ENCODE measurements at regions not wholly inside any gene's neighbourhood (a gene's known extent, or its start where the extent isn't known, plus 50 kb on each side); places are given as distances from the start of the nearest gene placed in this dataset.
"Not testable (repeated sequence)": the region's sequence is repeated elsewhere in the genome, so short reads cannot be mapped to it uniquely, and the experiment has no call there.

DNA sequence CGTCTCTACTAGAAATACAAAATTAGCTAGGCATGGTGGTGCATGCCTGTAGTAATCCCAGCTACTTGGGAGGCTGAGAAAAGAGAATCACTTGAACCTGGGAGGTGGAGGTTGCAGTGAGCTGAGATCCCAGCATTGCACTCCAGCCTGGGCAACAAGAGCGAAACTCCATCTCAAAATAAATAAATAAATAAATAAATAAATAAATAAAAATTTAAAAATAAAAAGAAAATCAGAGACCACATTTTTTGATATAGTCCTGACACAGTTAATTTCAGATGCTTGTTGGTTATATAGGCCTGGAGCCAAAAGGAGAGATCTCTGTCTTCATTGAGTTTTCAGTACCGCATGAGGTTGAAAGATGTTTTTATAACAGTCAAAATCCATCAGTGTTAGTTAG, 388.3 kb downstream of the PRELID2 start:
- not testable (repeated sequence) for H3K27me3 Mint-ChIP-seq (ENCODE audit: insufficient read depth, low read depth, poor library complexity)

DNA sequence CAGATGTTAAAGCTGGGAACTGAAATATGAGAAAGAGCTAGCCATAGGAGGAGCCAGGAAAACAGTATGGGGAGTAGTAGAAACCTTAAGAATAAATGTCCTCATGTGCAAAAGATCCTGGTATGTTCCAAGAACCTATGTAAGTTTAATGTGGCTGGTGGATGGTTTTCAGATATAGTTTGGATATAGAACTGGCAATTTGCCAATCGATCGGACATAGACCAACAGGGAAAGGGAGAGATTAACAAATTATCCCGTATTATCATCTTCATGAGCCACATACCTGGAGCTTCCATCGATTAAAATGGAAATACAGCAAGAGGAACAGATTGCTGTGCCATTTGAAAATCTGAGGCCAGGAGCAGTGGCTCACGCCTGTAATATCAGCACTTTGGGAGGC, 388.7 kb downstream of the PRELID2 start:
- peaks cover 3% of the 10 kb centered on the region for H3K27me3 Mint-ChIP-seq (ENCODE audit: insufficient read depth, low read depth, poor library complexity)
- Histone ChIP-seq H3K27me3 (ENCODE audit: insufficient read depth) (no peaks in the 10 kb centered on the region), H3K9me2 (ENCODE audit: insufficient read depth) (0 out of 2 replicates have a peak, but pooled peaks cover 2% of the 10 kb centered on the region), H2AFZ (no peak overlapping the region), H3F3A (replicated peaks; ENCODE audit: low read depth) (no peaks in the 10 kb centered on the region), H3K79me2 (replicated peaks; ENCODE audit: insufficient read depth) (no peaks in the 10 kb centered on the region), H3K36me3 (ENCODE audit: insufficient read depth) (no peaks in the 10 kb centered on the region), H3K4me3 (no peak overlapping the region), H3K4me2 (no peak overlapping the region), H4K20me1 (replicated peaks; ENCODE audit: insufficient read depth) (no peaks in the 10 kb centered on the region), H3K4me1 (ENCODE audit: insufficient read depth) (peaks cover 4% of the 10 kb centered on the region; the same call in 1 of the 2 replicates), H3K27ac (ENCODE audit: low read depth) (no peak overlapping the region)
- H3K27ac Mint-ChIP-seq: no peak overlapping the region
- H3K9me3 Mint-ChIP-seq: no peaks in the 10 kb centered on the region; the same call in 2 of the 3 replicates
- no peaks in the 10 kb centered on the region; the same call in 2 of the 3 replicates for H3K4me1 Mint-ChIP-seq
- ATAC-seq (no peak), DNase-seq (ENCODE audit: low spot score) (no peak)
- H3K4me3 Mint-ChIP-seq: no peak overlapping the region
- H3K36me3 Mint-ChIP-seq (ENCODE audit: low read depth): no peaks in the 10 kb centered on the region
- no peak for TF ChIP-seq NANOG (IDR thresholded peaks at IDR 0.05; ENCODE audit: borderline replicate concordance)
- TF ChIP-seq STAT1 (IDR thresholded peaks at IDR 0.05; ENCODE audit: unreplicated experiment): no peak
- TF ChIP-seq, protein P1, sequence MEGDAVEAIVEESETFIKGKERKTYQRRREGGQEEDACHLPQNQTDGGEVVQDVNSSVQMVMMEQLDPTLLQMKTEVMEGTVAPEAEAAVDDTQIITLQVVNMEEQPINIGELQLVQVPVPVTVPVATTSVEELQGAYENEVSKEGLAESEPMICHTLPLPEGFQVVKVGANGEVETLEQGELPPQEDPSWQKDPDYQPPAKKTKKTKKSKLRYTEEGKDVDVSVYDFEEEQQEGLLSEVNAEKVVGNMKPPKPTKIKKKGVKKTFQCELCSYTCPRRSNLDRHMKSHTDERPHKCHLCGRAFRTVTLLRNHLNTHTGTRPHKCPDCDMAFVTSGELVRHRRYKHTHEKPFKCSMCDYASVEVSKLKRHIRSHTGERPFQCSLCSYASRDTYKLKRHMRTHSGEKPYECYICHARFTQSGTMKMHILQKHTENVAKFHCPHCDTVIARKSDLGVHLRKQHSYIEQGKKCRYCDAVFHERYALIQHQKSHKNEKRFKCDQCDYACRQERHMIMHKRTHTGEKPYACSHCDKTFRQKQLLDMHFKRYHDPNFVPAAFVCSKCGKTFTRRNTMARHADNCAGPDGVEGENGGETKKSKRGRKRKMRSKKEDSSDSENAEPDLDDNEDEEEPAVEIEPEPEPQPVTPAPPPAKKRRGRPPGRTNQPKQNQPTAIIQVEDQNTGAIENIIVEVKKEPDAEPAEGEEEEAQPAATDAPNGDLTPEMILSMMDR (conservative IDR thresholded peaks at IDR 0.05; ENCODE audit: low read depth in 2 of 2): no peak
- no peak for TF ChIP-seq EZH2 (IDR thresholded peaks at IDR 0.05; ENCODE audit: low read depth, unreplicated experiment)
- no peak for TF ChIP-seq ZNF331 (CRISPR knock-in tag; IDR thresholded peaks at IDR 0.05; ENCODE audit: low read depth)
- TF ChIP-seq, protein P2, sequence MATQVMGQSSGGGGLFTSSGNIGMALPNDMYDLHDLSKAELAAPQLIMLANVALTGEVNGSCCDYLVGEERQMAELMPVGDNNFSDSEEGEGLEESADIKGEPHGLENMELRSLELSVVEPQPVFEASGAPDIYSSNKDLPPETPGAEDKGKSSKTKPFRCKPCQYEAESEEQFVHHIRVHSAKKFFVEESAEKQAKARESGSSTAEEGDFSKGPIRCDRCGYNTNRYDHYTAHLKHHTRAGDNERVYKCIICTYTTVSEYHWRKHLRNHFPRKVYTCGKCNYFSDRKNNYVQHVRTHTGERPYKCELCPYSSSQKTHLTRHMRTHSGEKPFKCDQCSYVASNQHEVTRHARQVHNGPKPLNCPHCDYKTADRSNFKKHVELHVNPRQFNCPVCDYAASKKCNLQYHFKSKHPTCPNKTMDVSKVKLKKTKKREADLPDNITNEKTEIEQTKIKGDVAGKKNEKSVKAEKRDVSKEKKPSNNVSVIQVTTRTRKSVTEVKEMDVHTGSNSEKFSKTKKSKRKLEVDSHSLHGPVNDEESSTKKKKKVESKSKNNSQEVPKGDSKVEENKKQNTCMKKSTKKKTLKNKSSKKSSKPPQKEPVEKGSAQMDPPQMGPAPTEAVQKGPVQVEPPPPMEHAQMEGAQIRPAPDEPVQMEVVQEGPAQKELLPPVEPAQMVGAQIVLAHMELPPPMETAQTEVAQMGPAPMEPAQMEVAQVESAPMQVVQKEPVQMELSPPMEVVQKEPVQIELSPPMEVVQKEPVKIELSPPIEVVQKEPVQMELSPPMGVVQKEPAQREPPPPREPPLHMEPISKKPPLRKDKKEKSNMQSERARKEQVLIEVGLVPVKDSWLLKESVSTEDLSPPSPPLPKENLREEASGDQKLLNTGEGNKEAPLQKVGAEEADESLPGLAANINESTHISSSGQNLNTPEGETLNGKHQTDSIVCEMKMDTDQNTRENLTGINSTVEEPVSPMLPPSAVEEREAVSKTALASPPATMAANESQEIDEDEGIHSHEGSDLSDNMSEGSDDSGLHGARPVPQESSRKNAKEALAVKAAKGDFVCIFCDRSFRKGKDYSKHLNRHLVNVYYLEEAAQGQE (IDR thresholded peaks at IDR 0.05; ENCODE audit: unreplicated experiment): no peak
- TF ChIP-seq CREB1 (CRISPR knock-in tag; IDR thresholded peaks at IDR 0.05; ENCODE audit: low read depth): no peak
- no peak for TF ChIP-seq POLR2AphosphoS5 (IDR thresholded peaks at IDR 0.05; ENCODE audit: low read depth)
- no peak for TF ChIP-seq EZH2phosphoT487 (IDR thresholded peaks at IDR 0.05; ENCODE audit: unreplicated experiment)
- TF ChIP-seq JUNB (IDR thresholded peaks at IDR 0.05; ENCODE audit: unreplicated experiment): no peak
- TF ChIP-seq, protein P3, sequence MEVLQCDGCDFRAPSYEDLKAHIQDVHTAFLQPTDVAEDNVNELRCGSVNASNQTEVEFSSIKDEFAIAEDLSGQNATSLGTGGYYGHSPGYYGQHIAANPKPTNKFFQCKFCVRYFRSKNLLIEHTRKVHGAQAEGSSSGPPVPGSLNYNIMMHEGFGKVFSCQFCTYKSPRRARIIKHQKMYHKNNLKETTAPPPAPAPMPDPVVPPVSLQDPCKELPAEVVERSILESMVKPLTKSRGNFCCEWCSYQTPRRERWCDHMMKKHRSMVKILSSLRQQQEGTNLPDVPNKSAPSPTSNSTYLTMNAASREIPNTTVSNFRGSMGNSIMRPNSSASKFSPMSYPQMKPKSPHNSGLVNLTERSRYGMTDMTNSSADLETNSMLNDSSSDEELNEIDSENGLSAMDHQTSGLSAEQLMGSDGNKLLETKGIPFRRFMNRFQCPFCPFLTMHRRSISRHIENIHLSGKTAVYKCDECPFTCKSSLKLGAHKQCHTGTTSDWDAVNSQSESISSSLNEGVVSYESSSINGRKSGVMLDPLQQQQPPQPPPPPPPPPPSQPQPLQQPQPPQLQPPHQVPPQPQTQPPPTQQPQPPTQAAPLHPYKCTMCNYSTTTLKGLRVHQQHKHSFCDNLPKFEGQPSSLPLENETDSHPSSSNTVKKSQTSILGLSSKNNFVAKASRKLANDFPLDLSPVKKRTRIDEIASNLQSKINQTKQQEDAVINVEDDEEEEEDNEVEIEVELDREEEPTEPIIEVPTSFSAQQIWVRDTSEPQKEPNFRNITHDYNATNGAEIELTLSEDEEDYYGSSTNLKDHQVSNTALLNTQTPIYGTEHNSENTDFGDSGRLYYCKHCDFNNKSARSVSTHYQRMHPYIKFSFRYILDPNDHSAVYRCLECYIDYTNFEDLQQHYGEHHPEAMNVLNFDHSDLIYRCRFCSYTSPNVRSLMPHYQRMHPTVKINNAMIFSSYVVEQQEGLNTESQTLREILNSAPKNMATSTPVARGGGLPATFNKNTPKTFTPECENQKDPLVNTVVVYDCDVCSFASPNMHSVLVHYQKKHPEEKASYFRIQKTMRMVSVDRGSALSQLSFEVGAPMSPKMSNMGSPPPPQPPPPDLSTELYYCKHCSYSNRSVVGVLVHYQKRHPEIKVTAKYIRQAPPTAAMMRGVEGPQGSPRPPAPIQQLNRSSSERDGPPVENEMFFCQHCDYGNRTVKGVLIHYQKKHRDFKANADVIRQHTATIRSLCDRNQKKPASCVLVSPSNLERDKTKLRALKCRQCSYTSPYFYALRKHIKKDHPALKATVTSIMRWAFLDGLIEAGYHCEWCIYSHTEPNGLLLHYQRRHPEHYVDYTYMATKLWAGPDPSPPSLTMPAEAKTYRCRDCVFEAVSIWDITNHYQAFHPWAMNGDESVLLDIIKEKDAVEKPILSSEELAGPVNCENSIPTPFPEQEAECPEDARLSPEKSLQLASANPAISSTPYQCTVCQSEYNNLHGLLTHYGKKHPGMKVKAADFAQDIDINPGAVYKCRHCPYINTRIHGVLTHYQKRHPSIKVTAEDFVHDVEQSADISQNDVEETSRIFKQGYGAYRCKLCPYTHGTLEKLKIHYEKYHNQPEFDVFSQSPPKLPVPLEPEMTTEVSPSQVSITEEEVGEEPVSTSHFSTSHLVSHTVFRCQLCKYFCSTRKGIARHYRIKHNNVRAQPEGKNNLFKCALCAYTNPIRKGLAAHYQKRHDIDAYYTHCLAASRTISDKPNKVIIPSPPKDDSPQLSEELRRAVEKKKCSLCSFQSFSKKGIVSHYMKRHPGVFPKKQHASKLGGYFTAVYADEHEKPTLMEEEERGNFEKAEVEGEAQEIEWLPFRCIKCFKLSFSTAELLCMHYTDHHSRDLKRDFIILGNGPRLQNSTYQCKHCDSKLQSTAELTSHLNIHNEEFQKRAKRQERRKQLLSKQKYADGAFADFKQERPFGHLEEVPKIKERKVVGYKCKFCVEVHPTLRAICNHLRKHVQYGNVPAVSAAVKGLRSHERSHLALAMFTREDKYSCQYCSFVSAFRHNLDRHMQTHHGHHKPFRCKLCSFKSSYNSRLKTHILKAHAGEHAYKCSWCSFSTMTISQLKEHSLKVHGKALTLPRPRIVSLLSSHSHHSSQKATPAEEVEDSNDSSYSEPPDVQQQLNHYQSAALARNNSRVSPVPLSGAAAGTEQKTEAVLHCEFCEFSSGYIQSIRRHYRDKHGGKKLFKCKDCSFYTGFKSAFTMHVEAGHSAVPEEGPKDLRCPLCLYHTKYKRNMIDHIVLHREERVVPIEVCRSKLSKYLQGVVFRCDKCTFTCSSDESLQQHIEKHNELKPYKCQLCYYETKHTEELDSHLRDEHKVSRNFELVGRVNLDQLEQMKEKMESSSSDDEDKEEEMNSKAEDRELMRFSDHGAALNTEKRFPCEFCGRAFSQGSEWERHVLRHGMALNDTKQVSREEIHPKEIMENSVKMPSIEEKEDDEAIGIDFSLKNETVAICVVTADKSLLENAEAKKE (CRISPR knock-in tag; IDR thresholded peaks at IDR 0.05): no peak

More for the DNA sequence above, 388.3 kb downstream of the PRELID2 start:
- H3K4me3 Mint-ChIP-seq; H3K4me2 ChIP-seq; H3K9me2 ChIP-seq (ENCODE audit: insufficient read depth); H3K4me1 ChIP-seq (ENCODE audit: insufficient read depth); H3K36me3 ChIP-seq (ENCODE audit: insufficient read depth); H3K27ac ChIP-seq (ENCODE audit: low read depth); H2AFZ ChIP-seq; H4K20me1 ChIP-seq (replicated peaks; ENCODE audit: insufficient read depth); H3K4me3 ChIP-seq; H3F3A ChIP-seq (replicated peaks; ENCODE audit: low read depth); ATAC-seq; H3K27me3 ChIP-seq (ENCODE audit: insufficient read depth); H3K36me3 Mint-ChIP-seq (ENCODE audit: low read depth); H3K9me3 Mint-ChIP-seq; DNase-seq (ENCODE audit: low spot score); H3K4me1 Mint-ChIP-seq; H3K79me2 ChIP-seq (replicated peaks; ENCODE audit: insufficient read depth); H3K27ac Mint-ChIP-seq: not testable (repeated sequence)

Measured in GM23338 (cell line).